Fibroblast of the aortic adventitia (primary cell): ENCODE measurements at regions not wholly inside any gene's neighbourhood (a gene's known extent, or its start where the extent isn't known, plus 50 kb on each side); places are given as distances from the start of the nearest gene placed in this dataset.
"Not testable (repeated sequence)": the region's sequence is repeated elsewhere in the genome, so short reads cannot be mapped to it uniquely, and the experiment has no call there.

ENCODE experiments used
- DNase-seq: peaks from one replicate; pipeline ENCODE4 v3.0.0-alpha.2; 2010; ENCODE audit warnings: low read depth
- H3K4me3 ChIP-seq: 2 replicates; pipeline ENCODE4 v1.5.1; 2011; ENCODE audit warnings: low read depth, mild to moderate bottlenecking, control low read depth, low read length, moderate library complexity
- CTCF ChIP-seq: IDR thresholded peaks from 2 replicates; pipeline ENCODE4 v1.5.1; 2011; ENCODE audit warnings: mild to moderate bottlenecking, low read length, control low read depth, inconsistent platforms; ENCODE audit not compliant: insufficient read depth

GRCh38 chr20:57773059-57773815 is 63.4 kb upstream of the PMEPA1 start:
- no peak for TF ChIP-seq CTCF
- no peak for DNase-seq
- H3K4me3 ChIP-seq = no peak overlapping the region

- DNase-seq = peak; percentile 35
- H3K4me3 ChIP-seq = no peak overlapping the region
- no peak for TF ChIP-seq CTCF
Measured at GRCh38 chr20:57772349-57772964, 62.6 kb upstream of the PMEPA1 start.

GRCh38 chr20:57770852-57771720 is 61.3 kb upstream of the PMEPA1 start:
- no peak for DNase-seq
- TF ChIP-seq CTCF = no peak
- no peak overlapping the region for H3K4me3 ChIP-seq

- not testable (repeated sequence) for DNase-seq, H3K4me3 ChIP-seq
Measured at GRCh38 chr20:57770401-57770800, 60.6 kb upstream of the PMEPA1 start.

- no peak overlapping the region for H3K4me3 ChIP-seq
- no peak for TF ChIP-seq CTCF
- no peak for DNase-seq
Measured at GRCh38 chr20:57769756-57770155, 59.9 kb upstream of the PMEPA1 start.

GRCh38 chr20:57768519-57768918 is 58.7 kb upstream of the PMEPA1 start:
- no peak overlapping the region for H3K4me3 ChIP-seq
- DNase-seq = no peak
- TF ChIP-seq CTCF = no peak

- TF ChIP-seq CTCF = no peak
- no peak overlapping the region for H3K4me3 ChIP-seq
- DNase-seq = no peak
Measured at GRCh38 chr20:57767441-57767840, 57.6 kb upstream of the PMEPA1 start.
